CD4-positive, alpha-beta T cell treated with Interleukin-17A for 1 hour (primary cell): ENCODE measurements at regions not wholly inside any gene's neighbourhood (a gene's known extent, or its start where the extent isn't known, plus 50 kb on each side); places are given as distances from the start of the nearest gene placed in this dataset.
"Not testable (repeated sequence)": the region's sequence is repeated elsewhere in the genome, so short reads cannot be mapped to it uniquely, and the experiment has no call there.

ENCODE experiments used
- DNase-seq: peaks from one replicate; pipeline ENCODE4 v3.0.0-alpha.2; 2020

GRCh38 chr17:70888324-70888723 is 719.0 kb downstream of the KCNJ2 start:
- no peak for DNase-seq

- no peak for DNase-seq
Observed at GRCh38 chr17:70891306-70891705, 722.0 kb downstream of the KCNJ2 start.

GRCh38 chr17:70892527-70892926 is 723.2 kb downstream of the KCNJ2 start:
- DNase-seq, result no peak

GRCh38 chr17:70896843-70897242 is 727.5 kb downstream of the KCNJ2 start:
- DNase-seq, result no peak

GRCh38 chr17:70897446-70897845 is 728.1 kb downstream of the KCNJ2 start:
- no peak for DNase-seq

GRCh38 chr17:70901870-70902269 is 732.5 kb downstream of the KCNJ2 start:
- DNase-seq, result no peak

- no peak for DNase-seq
Observed at GRCh38 chr17:70905796-70906195, 736.5 kb downstream of the KCNJ2 start.

- no peak for DNase-seq
Observed at GRCh38 chr17:70906808-70907207, 737.5 kb downstream of the KCNJ2 start.

- DNase-seq, result no peak
Observed at GRCh38 chr17:70912716-70913485, 743.6 kb downstream of the KCNJ2 start.

- no peak for DNase-seq
Observed at GRCh38 chr17:70916469-70916868, 747.1 kb downstream of the KCNJ2 start.

- DNase-seq, result no peak
Observed at GRCh38 chr17:70919241-70919640, 749.9 kb downstream of the KCNJ2 start.

- no peak for DNase-seq
Observed at GRCh38 chr17:70920416-70920815, 751.1 kb downstream of the KCNJ2 start.

- DNase-seq, result no peak
Observed at GRCh38 chr17:70922268-70922667, 752.9 kb downstream of the KCNJ2 start.

- DNase-seq, result no peak
Observed at GRCh38 chr17:70924776-70925175, 755.4 kb downstream of the KCNJ2 start.

- DNase-seq, result no peak
Observed at GRCh38 chr17:70929226-70929625, 759.9 kb downstream of the KCNJ2 start.

GRCh38 chr17:70934231-70934630 is 764.9 kb downstream of the KCNJ2 start:
- no peak for DNase-seq

- no peak for DNase-seq
Observed at GRCh38 chr17:70934835-70935234, 765.5 kb downstream of the KCNJ2 start.

GRCh38 chr17:70936724-70937123 is 767.4 kb downstream of the KCNJ2 start:
- no peak for DNase-seq

- no peak for DNase-seq
Observed at GRCh38 chr17:70938336-70938735, 769.0 kb downstream of the KCNJ2 start.

- no peak for DNase-seq
Observed at GRCh38 chr17:70945386-70945785, 776.1 kb downstream of the KCNJ2 start.

GRCh38 chr17:70947215-70947614 is 777.9 kb downstream of the KCNJ2 start:
- no peak for DNase-seq

- DNase-seq, result no peak
Observed at GRCh38 chr17:70947636-70948565, 778.6 kb downstream of the KCNJ2 start.

GRCh38 chr17:70953140-70953539 is 783.8 kb downstream of the KCNJ2 start:
- not testable (repeated sequence) for DNase-seq

GRCh38 chr17:70955441-70955840 is 786.1 kb downstream of the KCNJ2 start:
- DNase-seq, result no peak
